CD4-positive, CD25-positive, alpha-beta regulatory T cell (primary cell): ENCODE measurements at regions not wholly inside any gene's neighbourhood (a gene's known extent, or its start where the extent isn't known, plus 50 kb on each side); places are given as distances from the start of the nearest gene placed in this dataset.
"Not testable (repeated sequence)": the region's sequence is repeated elsewhere in the genome, so short reads cannot be mapped to it uniquely, and the experiment has no call there.

ENCODE experiments used
- ATAC-seq, 2 donors: fragments of 150-1000 bp; cut with Tn5 transposase; one replicate each; pipeline ENCODE4 v1.10.0; 2021; ENCODE audit warnings: low read depth in 2 of 2, moderate number of reproducible peaks in 2 of 2, moderate library complexity in 1 of 2
- DNase-seq, 3 donors: peaks; one replicate each; pipeline versions ENCODE4 v3.0.0 to v3.0.0-alpha.2; 2012 to 2022; ENCODE audit warnings: mixed read lengths in 1 of 3
- H3K27ac ChIP-seq: one replicate; pipeline ENCODE4 v1.7.0; 2013; ENCODE audit warnings: mild to moderate bottlenecking, low read length; ENCODE audit not compliant: insufficient read depth, poor library complexity, severe bottlenecking
- H3K27me3 ChIP-seq: one replicate; pipeline ENCODE4 v1.7.0; 2013; ENCODE audit warnings: low read length; ENCODE audit not compliant: control insufficient read depth, insufficient read depth
- H3K36me3 ChIP-seq: one replicate; pipeline ENCODE4 v1.7.0; 2013; ENCODE audit warnings: mild to moderate bottlenecking, low read length, moderate library complexity; ENCODE audit not compliant: control insufficient read depth, insufficient read depth
- H3K4me1 ChIP-seq: 2 replicates; pipeline ENCODE4 v1.7.0; 2013; ENCODE audit warnings: mild to moderate bottlenecking, low read length; ENCODE audit not compliant: insufficient read depth, control insufficient read depth, poor library complexity, severe bottlenecking
- H3K4me3 ChIP-seq: one replicate; pipeline ENCODE4 v1.7.0; 2013; ENCODE audit warnings: low read depth, mild to moderate bottlenecking, low read length, moderate library complexity
- H3K9me3 ChIP-seq, 2 experiments: 1 replicate in 1 of 2; 2 replicates in 1 of 2; pipeline ENCODE4 v1.7.0; 2013; ENCODE audit warnings: low read length in 2 of 2, mild to moderate bottlenecking in 1 of 2, moderate library complexity in 1 of 2; ENCODE audit not compliant: control insufficient read depth in 2 of 2
- H3K27ac Mint-ChIP-seq, 3 donors: one replicate each; pipeline ENCODE4 v1.8.0; 2020 to 2022; ENCODE audit warnings: mild to moderate bottlenecking in 3 of 3, mixed read lengths in 3 of 3, moderate library complexity in 2 of 3
- H3K27me3 Mint-ChIP-seq: one replicate; pipeline ENCODE4 v1.8.0; 2022; ENCODE audit warnings: mild to moderate bottlenecking, mixed read lengths
- H3K36me3 Mint-ChIP-seq: one replicate; pipeline ENCODE4 v1.8.0; 2020; ENCODE audit warnings: mixed read lengths
- H3K4me1 Mint-ChIP-seq, 4 donors: one replicate each; pipeline ENCODE4 v1.8.0; 2020 to 2022; ENCODE audit warnings: mixed read lengths in 4 of 4, mild to moderate bottlenecking in 1 of 4
- H3K4me3 Mint-ChIP-seq, 4 donors: one replicate each; pipeline ENCODE4 v1.8.0; 2020 to 2022; ENCODE audit warnings: mild to moderate bottlenecking in 4 of 4, mixed read lengths in 4 of 4, moderate library complexity in 3 of 4
- H3K9me3 Mint-ChIP-seq, 7 donors: one replicate each; pipeline ENCODE4 v1.8.0; 2020 to 2022; ENCODE audit warnings: mixed read lengths in 7 of 7, mild to moderate bottlenecking in 3 of 7, moderate library complexity in 2 of 7

- H3K4me1 ChIP-seq: no peaks in the 10 kb centered on the region
- H3K27me3 ChIP-seq: no peaks in the 10 kb centered on the region
- H3K4me1 Mint-ChIP-seq: no peaks in the 10 kb centered on the region
- no peak for ATAC-seq
- H3K9me3 Mint-ChIP-seq: peaks cover 0 to 16% (median 2%) of the 10 kb centered on the region in 7 donors
- H3K36me3 Mint-ChIP-seq: no peaks in the 10 kb centered on the region
- H3K27ac Mint-ChIP-seq: no peak overlapping the region
- no peaks in the 10 kb centered on the region for H3K36me3 ChIP-seq
- H3K9me3 ChIP-seq: no peaks in the 10 kb centered on the region
- H3K4me3 Mint-ChIP-seq: no peak overlapping the region
- H3K27ac ChIP-seq: no peak overlapping the region
- no peak overlapping the region for H3K4me3 ChIP-seq
- H3K27me3 Mint-ChIP-seq: no peaks in the 10 kb centered on the region
- DNase-seq: no peak
Observed at GRCh38 chr5:105195765-105196164, 1633.2 kb upstream of the NUDT12 start.

DNA sequence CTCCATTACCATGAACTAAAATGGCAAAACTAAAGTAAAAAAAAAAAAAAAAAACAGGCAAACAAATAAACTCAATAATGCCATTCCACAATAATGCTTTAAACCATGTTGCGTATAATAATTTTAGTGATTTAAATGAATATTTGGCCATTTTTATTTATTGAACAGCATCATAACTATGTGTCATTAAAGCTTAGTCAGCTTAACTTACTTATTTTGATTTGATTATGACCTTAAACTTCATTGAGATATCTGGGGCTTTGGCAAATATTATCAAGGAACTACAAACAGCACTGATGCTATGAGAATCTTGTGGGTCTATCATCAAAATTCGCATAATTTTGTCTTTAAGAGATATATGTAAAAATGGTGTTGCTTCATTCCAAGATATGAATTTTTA, 1610.3 kb upstream of the NUDT12 start:
- H3K4me1 Mint-ChIP-seq: no peaks in the 10 kb centered on the region
- Histone ChIP-seq H3K27me3 (no peaks in the 10 kb centered on the region), H3K36me3 (no peaks in the 10 kb centered on the region), H3K4me3 (no peak overlapping the region), H3K4me1 (no peaks in the 10 kb centered on the region), H3K27ac (no peak overlapping the region), H3K9me3 (peaks cover 0 to 3% of the 10 kb centered on the region in 2 experiments)
- H3K4me3 Mint-ChIP-seq: no peak overlapping the region
- no peaks in the 10 kb centered on the region for H3K36me3 Mint-ChIP-seq
- no peak for ATAC-seq
- H3K27me3 Mint-ChIP-seq: no peaks in the 10 kb centered on the region
- H3K9me3 Mint-ChIP-seq: peaks cover 0 to 27% (median 8%) of the 10 kb centered on the region in 7 donors
- DNase-seq: no peak
- H3K27ac Mint-ChIP-seq: no peak overlapping the region

GRCh38 chr5:105168806-105169205, 1606.2 kb upstream of the NUDT12 start:
- Histone ChIP-seq H3K9me3 (peaks cover 0 to 3% of the 10 kb centered on the region in 2 experiments), H3K27ac (no peak overlapping the region), H3K36me3 (no peaks in the 10 kb centered on the region), H3K4me3 (no peak overlapping the region), H3K4me1 (no peaks in the 10 kb centered on the region), H3K27me3 (no peaks in the 10 kb centered on the region)
- H3K27ac Mint-ChIP-seq: no peak overlapping the region
- H3K9me3 Mint-ChIP-seq: peaks cover 0 to 30% (median 8%) of the 10 kb centered on the region in 7 donors
- H3K4me1 Mint-ChIP-seq: no peaks in the 10 kb centered on the region
- H3K4me3 Mint-ChIP-seq: no peak overlapping the region
- H3K36me3 Mint-ChIP-seq: no peaks in the 10 kb centered on the region
- ATAC-seq (no peak), DNase-seq (no peak)
- H3K27me3 Mint-ChIP-seq: no peaks in the 10 kb centered on the region

- Mint-ChIP-seq H3K4me3 (no peak overlapping the region), H3K27me3 (no peaks in the 10 kb centered on the region), H3K4me1 (no peaks in the 10 kb centered on the region), H3K36me3 (no peaks in the 10 kb centered on the region), H3K27ac (no peak overlapping the region), H3K9me3 (peaks cover 0 to 36% (median 10%) of the 10 kb centered on the region in 7 donors)
- Histone ChIP-seq H3K27me3 (no peaks in the 10 kb centered on the region), H3K36me3 (no peaks in the 10 kb centered on the region), H3K4me1 (no peaks in the 10 kb centered on the region), H3K4me3 (no peak overlapping the region), H3K27ac (no peak overlapping the region), H3K9me3 (peaks cover 0 to 3% of the 10 kb centered on the region in 2 experiments)
- no peak for ATAC-seq
- no peak for DNase-seq
Observed at GRCh38 chr5:105167092-105167491, 1604.5 kb upstream of the NUDT12 start.

DNA sequence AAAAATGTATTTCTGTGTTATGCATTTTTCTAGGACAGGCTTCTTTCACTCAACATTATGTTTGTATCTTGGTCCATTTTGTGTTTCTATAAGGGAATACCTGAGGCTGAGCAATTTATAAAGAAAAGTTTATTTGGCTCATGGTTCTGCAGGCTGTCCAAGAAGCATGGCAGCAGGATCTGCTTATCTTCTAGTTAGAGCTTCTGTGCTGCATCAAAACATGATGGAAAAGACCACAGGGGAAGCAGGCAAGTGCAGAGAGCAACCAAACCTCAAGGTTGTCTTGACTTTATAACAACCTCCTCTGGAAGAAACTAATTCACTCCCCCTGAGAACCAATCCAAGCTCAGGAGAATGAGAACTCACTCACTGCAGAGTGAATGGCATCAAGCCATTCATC, 1601.0 kb upstream of the NUDT12 start:
- DNase-seq: no peak
- H3K36me3 ChIP-seq: no peaks in the 10 kb centered on the region
- H3K4me1 ChIP-seq: no peaks in the 10 kb centered on the region
- ATAC-seq: no peak
- H3K4me3 ChIP-seq: no peak overlapping the region
- H3K9me3 Mint-ChIP-seq: peaks cover 0 to 48% (median 9%) of the 10 kb centered on the region in 7 donors
- H3K9me3 ChIP-seq: peaks cover 0 to 3% of the 10 kb centered on the region in 2 experiments
- no peaks in the 10 kb centered on the region for H3K36me3 Mint-ChIP-seq
- H3K27ac ChIP-seq: no peak overlapping the region
- no peak overlapping the region for H3K4me3 Mint-ChIP-seq
- no peaks in the 10 kb centered on the region for H3K27me3 ChIP-seq
- H3K4me1 Mint-ChIP-seq: no peaks in the 10 kb centered on the region
- H3K27ac Mint-ChIP-seq: no peak overlapping the region
- no peaks in the 10 kb centered on the region for H3K27me3 Mint-ChIP-seq

GRCh38 chr5:105162557-105162956, 1600.0 kb upstream of the NUDT12 start:
- not testable (repeated sequence) for H3K27ac ChIP-seq, ATAC-seq, H3K4me1 ChIP-seq, H3K27ac Mint-ChIP-seq, H3K27me3 Mint-ChIP-seq, H3K36me3 Mint-ChIP-seq, H3K4me3 Mint-ChIP-seq, DNase-seq, H3K36me3 ChIP-seq, H3K4me1 Mint-ChIP-seq, H3K27me3 ChIP-seq, H3K4me3 ChIP-seq
- peaks cover 0 to 10% of the 10 kb centered on the region in 2 experiments for H3K9me3 ChIP-seq
- H3K9me3 Mint-ChIP-seq: peaks cover 0 to 40% (median 6%) of the 10 kb centered on the region in 7 donors

DNA sequence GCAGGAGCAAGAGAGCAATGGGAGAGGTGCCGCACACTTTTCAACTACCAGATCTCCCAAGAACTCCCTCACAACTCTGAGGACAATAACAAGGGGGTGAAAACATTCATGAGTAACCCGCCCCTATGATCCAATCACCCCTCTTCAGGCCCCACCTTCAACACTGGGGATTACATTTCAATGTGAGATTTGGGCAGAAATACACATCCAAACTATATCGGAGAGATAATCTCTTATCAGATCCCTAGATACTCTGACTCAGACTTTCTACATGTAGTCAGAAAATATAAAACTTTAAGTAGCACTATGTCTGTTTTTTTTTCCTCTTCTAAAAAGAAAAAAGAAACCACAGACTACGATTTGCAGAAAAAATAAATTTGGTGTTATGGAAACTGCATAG, 1595.9 kb upstream of the NUDT12 start:
- no peaks in the 10 kb centered on the region for H3K36me3 ChIP-seq
- DNase-seq: no peak
- Mint-ChIP-seq H3K36me3 (no peaks in the 10 kb centered on the region), H3K4me1 (no peaks in the 10 kb centered on the region), H3K4me3 (no peak overlapping the region), H3K27ac (no peak overlapping the region), H3K9me3 (peaks cover 2 to 41% (median 11%) of the 10 kb centered on the region in 7 donors), H3K27me3 (no peaks in the 10 kb centered on the region)
- no peak overlapping the region for H3K4me3 ChIP-seq
- no peaks in the 10 kb centered on the region for H3K27me3 ChIP-seq
- H3K9me3 ChIP-seq: peaks cover 2 to 10% of the 10 kb centered on the region in 2 experiments
- no peaks in the 10 kb centered on the region for H3K4me1 ChIP-seq
- no peak overlapping the region for H3K27ac ChIP-seq
- ATAC-seq: no peak

- no peaks in the 10 kb centered on the region for H3K36me3 Mint-ChIP-seq
- H3K4me3 ChIP-seq: no peak overlapping the region
- no peaks in the 10 kb centered on the region for H3K27me3 Mint-ChIP-seq
- no peak for DNase-seq
- H3K27me3 ChIP-seq: no peaks in the 10 kb centered on the region
- no peak for ATAC-seq
- no peak overlapping the region for H3K4me3 Mint-ChIP-seq
- no peak overlapping the region for H3K27ac ChIP-seq
- H3K27ac Mint-ChIP-seq: no peak overlapping the region
- H3K9me3 ChIP-seq: peaks cover 0 to 2% of the 10 kb centered on the region in 2 experiments
- no peaks in the 10 kb centered on the region for H3K36me3 ChIP-seq
- no peaks in the 10 kb centered on the region for H3K4me1 Mint-ChIP-seq
- H3K4me1 ChIP-seq: no peaks in the 10 kb centered on the region
- H3K9me3 Mint-ChIP-seq: peaks cover 4 to 13% (median 7%) of the 10 kb centered on the region in 7 donors
Observed at GRCh38 chr5:105150323-105150722, 1587.7 kb upstream of the NUDT12 start.
